ENCODE measurements at regions not wholly inside any gene's neighbourhood (a gene's known extent, or its start where the extent isn't known, plus 50 kb on each side); places are given as distances from the start of the nearest gene placed in this dataset.

- intact Hi-C loops (cut with micrococcal nuclease), result no loop called here
- no peak overlapping the region for H2AK5ac ChIP-seq (ENCODE audit: low read depth, low read length)
- BruUV-seq (replicated peaks), result no TSS peak
- no peak overlapping the region for H4K5ac ChIP-seq (ENCODE audit: low read depth, low read length)
- no CpG with 5 or more reads among the region's 4 CpGs for WGBS, 2 experiments (ENCODE audit: extremely low coverage in 2 of 2, insufficient read length in 1 of 2)
- no peaks in the 10 kb centered on the region for H3K27me3 ChIP-seq (ENCODE audit: control insufficient read depth, insufficient read depth, low read length)
- H3K4me1 ChIP-seq (ENCODE audit: control insufficient read depth, insufficient read depth, low read length), result no peaks in the 10 kb centered on the region
- TF ChIP-seq MXI1 (IDR thresholded peaks at IDR 0.05; ENCODE audit: borderline replicate concordance, low read depth, low read length) (no peak), CEBPB (IDR thresholded peaks at IDR 0.05; ENCODE audit: low read depth, low read length) (no peak), MAZ (IDR thresholded peaks at IDR 0.05; ENCODE audit: borderline replicate concordance, low read depth, low read length) (no peak), CTCF (conservative IDR thresholded peaks at IDR 0.05; ENCODE audit: low read depth, low read length) (no peak), FOS (IDR thresholded peaks at IDR 0.05; ENCODE audit: low read depth, low read length) (no peak), CHD1 (IDR thresholded peaks at IDR 0.05; ENCODE audit: low read depth, low read length) (no peak)
- H2BK120ac ChIP-seq (ENCODE audit: low read depth, low read length), result no peak overlapping the region
- H4K8ac ChIP-seq (ENCODE audit: low read depth in 2 of 2, low read length in 2 of 2), result no peak overlapping the region
- H3K9me1 ChIP-seq (ENCODE audit: insufficient read depth, low read length), result no peaks in the 10 kb centered on the region
- H3K18ac ChIP-seq (ENCODE audit: low read depth, low read length), result no peak overlapping the region
- H2BK20ac ChIP-seq (ENCODE audit: low read depth, low read length), result no peak overlapping the region
- ChIA-PET POLR2A (ENCODE audit: unreplicated experiment) (no interaction called here), CTCF (no interaction called here)
- no peak overlapping the region for H3K4me2 ChIP-seq (ENCODE audit: low read depth, low read length)
- H3K56ac ChIP-seq (ENCODE audit: extremely low read depth, insufficient read depth, low read length), result no peak overlapping the region
- H3K14ac ChIP-seq (replicated peaks; ENCODE audit: low read depth, low read length), result no peak overlapping the region
- H3K4ac ChIP-seq (ENCODE audit: low read depth, low read length), result no peak overlapping the region
- H3K36me3 ChIP-seq (ENCODE audit: control insufficient read depth, insufficient read depth, low read length), result no peaks in the 10 kb centered on the region
- no peak overlapping the region for H4K91ac ChIP-seq (ENCODE audit: insufficient read depth, low read depth, low read length)
- no peak overlapping the region for H2BK5ac ChIP-seq (ENCODE audit: low read depth, low read length, poor library complexity, severe bottlenecking)
- no peaks in the 10 kb centered on the region for H3K79me1 ChIP-seq (ENCODE audit: low read depth in 1 of 2, low read length in 2 of 2)
- no peak overlapping the region for H3K4me3 ChIP-seq (ENCODE audit: insufficient read depth, low read depth, low read length)
- in situ Hi-C loops (cut with MboI; ENCODE audit: low sequenced_read_pairs), result no loop called here
- H3K9ac ChIP-seq (ENCODE audit: low read depth, low read length), result no peak overlapping the region
- dilution Hi-C loops (cut with HindIII; ENCODE audit: low sequenced_read_pairs, unreplicated experiment), result no loop called here
- H2BK15ac ChIP-seq (ENCODE audit: low read depth, low read length), result no peak overlapping the region
- H4K20me1 ChIP-seq (ENCODE audit: insufficient read depth, low read length), result no peaks in the 10 kb centered on the region
- H3K9me3 ChIP-seq (ENCODE audit: control insufficient read depth, insufficient read depth, low read length), result no peaks in the 10 kb centered on the region
- DNase-seq, result no peak
- H3K23ac ChIP-seq (ENCODE audit: low read depth, low read length), result no peak overlapping the region
- H2AK9ac ChIP-seq (replicated peaks; ENCODE audit: low read depth, low read length, poor library complexity), result no peak overlapping the region
- H2AFZ ChIP-seq (replicated peaks; ENCODE audit: low read length, poor library complexity), result no peak overlapping the region
- H3K27ac ChIP-seq (ENCODE audit: insufficient read depth, low read length), result no peak overlapping the region
- no peak for ATAC-seq (ENCODE audit: low read depth)
Observed at GRCh38 chr10:104541820-104542219, 99.3 kb upstream of the SORCS3 start.
